ENCODE measurements at regions not wholly inside any gene's neighbourhood (a gene's known extent, or its start where the extent isn't known, plus 50 kb on each side); places are given as distances from the start of the nearest gene placed in this dataset.

GRCh38 chr9:89889865-89890264, 285.1 kb downstream of the GADD45G start:
- no peak for DNase-seq

DNA sequence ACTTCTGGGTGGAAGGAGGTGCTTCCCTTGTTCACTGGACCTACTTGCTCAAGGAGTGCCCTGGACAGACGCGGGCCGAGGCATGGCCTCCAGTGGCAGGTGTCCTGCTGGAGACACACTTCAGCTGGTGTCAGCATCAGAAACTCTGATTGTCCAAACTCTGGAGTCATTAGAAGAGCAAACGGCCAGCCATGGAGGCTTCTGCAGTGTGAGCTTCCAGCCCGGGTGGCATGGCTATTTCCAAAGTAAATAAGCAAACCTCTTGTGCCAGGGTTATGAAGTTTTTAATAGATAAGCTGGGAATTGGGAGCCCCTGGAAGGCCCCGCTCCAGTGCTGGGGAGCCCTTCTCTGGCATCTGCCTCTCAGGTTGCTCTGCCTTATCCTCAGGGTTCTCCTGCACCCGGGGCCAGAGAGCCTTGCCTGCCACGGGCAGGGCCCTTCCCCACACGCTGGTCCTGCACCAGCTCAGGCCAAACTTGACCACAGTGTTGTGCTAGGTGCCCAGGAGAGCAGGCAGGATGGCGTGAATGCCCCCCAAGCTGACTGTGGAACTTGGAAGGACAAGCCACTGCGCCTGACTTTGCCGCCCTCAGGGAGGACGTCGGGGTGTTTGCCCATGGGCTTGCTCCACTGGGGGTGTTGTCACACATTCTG, 285.6 kb downstream of the GADD45G start:
- DNase-seq, result no peak

DNA sequence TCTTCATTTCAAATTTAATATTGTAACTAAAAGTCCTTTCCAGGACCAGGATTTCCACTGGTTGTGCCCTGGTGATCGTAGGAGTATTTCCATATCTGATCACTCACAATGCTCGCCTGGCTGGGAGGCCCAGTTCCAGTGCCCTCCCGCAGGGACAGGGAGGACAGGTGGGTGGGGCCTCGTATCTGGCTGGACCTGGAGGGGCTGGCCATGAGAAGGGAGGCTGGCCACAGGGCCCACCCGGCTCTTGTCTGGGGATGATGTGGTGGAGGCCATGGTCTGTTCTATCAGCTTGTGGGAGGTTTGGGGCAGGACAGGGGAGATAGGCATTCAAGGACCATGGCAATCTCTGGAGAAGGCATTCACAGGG, 286.4 kb downstream of the GADD45G start:
- no peak for DNase-seq

DNA sequence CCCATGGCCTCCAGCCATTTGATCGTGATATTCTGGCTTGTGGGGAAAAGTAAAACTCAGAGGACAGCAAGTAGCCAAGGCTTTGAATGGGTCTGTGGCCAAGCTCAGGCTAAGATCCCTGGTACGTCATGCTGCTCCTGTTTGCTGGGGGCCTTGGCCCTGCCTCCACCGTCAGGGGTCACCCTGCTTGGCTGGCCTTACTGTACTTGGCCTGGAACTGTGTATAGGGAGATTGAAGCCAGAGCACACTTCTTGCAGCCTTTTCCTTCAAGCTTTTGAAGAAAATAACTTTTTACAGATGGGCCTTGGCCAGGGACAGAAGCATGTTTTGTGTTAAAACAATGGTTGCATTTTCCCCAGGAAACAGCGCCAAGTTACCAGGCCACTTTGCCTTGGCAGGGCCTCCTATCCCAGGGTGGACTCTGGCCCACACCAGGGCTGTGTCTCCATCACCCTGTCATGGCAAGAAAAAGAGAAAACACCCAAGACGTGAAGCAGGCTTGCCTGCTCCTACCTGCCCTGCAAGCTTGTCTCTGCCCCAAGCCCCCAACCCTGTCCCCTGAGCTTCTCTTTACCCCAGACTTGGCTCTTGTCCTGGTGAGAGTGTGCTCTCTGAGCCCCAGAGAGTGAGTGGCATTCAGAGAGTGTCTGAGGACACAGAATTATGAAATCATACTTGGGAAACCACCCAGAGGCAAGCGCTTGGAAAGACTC, 286.9 kb downstream of the GADD45G start:
- DNase-seq, result no peak

DNA sequence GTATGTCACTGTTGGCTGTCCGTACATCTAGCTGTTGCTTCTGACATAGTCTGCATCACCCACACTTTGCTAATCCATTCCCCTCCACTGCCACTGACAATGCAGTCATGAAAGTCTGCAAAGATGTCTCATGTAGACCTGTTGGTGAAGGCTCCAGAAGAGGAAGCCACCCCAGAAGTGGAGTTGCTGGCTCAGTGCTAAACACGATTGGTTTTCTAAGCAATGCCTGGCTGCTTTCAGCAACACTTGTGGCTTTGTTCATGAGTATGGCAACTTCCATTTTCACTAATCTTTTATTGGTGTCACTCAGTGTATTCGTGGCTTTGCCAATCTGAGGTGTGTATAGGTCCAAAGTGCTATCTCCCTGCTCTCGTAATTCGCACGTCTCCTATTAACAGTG, 288.1 kb downstream of the GADD45G start:
- no peak for DNase-seq

DNA sequence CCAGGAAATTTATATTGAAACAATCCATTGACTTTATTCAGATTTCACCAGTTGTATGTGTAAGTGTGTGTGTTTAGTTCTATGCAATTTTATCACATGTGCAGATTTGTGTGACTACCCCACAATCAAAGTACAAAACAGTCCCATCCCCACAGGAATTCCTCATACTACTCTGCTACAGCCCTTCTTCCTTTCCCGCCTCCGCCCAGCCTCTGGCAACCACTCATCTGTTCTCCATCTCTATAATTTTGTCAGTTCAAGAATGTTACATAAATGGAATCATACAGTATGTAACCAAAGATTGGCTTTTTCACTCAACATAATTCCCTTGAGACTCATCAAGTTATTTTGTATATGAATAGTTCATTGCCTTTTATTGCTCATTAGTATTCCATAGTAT, 289.1 kb downstream of the GADD45G start:
- no peak for DNase-seq

- DNase-seq, result no peak
These were observed 292.1 kb downstream of the GADD45G start for GRCh38 chr9:89896806-89897340.

DNA sequence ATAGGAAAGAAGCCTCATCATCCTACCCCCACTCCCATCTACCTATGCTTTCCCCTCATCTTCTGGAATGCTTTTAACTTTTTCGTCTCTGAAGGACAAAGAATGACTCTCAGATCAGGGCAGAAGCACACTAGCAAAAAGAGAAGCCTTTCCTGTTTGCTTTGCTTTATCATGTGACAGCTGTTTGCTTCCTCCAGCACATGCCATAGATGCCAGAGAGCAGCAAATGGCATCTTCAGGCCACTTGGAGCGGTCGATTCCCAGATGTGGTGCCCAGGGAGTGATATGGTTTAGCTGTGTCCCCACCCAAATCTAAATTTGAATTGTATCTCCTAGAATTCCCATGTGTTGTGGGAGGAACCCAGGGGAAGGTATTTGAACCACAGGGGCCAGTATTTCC, 294.8 kb downstream of the GADD45G start:
- no peak for DNase-seq

GRCh38 chr9:89901920-89902319, 297.1 kb downstream of the GADD45G start:
- DNase-seq, result no peak

DNA sequence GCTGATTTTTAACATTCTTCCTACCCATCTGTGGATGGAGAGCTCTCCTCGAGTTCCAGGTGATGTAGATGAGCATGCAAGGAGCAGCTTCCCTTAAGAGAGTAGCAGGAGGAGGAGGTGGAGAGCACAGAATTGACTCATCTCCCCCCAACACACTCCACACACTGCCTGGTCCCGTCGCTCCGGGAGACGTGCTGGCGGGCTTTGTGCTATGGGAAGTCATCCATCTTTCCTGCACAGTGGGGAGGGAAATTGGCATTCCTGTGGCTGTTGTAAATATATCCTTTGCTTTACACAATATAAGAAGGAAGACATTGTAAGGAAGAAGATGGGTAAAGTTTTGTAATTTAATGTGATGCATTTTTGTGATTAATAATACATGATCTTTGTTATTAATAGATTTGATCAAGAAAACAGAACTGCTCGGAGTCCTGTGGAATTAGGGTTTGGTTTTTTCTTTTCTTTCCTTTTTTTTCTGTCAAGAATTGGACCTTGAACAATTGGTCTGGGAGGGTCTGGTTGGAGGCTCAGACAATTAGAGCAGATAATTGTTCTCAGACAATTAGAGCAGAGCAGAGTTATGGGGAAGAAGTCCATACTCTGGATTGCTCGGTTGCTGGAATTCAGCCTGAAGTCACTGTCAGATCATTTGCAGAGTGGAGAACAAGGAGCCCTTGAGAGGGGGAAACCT, 297.8 kb downstream of the GADD45G start:
- DNase-seq, result no peak

GRCh38 chr9:89903141-89903475, 298.3 kb downstream of the GADD45G start:
- DNase-seq, result no peak

DNA sequence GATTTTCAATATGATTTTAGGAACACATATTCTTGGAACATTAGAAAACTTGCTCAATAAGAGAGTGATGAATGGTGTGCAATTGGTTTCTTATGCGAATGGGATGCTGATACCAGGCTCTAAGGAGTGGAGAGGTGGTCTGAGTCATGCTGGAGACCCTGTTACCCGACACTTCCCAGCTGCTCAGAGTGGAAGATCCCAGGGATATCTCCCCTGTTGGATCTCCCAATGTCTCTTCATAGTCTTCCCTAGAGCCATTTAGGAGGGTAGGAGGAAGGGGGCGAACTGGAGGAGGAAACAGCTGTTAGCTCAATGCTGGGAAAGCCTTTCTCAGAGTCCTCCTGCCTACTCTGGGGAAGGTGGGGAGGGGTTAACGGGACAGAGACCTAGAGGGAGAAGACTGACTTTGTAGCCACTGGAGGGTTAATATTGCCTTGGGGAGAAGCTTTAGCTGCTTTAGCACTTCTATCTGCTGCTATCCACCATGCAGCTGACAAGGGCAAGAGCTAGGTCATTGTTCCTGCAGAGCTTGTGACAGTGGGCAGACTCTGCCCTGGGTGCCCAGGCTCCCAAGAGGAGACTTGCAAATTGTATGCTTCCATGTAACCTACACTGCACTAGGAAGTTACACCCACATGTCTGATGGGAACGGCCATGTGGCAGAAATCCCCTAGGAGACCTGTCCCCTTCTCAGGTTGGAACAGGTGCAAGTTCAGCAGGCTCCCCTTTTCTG, 301.0 kb downstream of the GADD45G start:
- no peak for DNase-seq

DNA sequence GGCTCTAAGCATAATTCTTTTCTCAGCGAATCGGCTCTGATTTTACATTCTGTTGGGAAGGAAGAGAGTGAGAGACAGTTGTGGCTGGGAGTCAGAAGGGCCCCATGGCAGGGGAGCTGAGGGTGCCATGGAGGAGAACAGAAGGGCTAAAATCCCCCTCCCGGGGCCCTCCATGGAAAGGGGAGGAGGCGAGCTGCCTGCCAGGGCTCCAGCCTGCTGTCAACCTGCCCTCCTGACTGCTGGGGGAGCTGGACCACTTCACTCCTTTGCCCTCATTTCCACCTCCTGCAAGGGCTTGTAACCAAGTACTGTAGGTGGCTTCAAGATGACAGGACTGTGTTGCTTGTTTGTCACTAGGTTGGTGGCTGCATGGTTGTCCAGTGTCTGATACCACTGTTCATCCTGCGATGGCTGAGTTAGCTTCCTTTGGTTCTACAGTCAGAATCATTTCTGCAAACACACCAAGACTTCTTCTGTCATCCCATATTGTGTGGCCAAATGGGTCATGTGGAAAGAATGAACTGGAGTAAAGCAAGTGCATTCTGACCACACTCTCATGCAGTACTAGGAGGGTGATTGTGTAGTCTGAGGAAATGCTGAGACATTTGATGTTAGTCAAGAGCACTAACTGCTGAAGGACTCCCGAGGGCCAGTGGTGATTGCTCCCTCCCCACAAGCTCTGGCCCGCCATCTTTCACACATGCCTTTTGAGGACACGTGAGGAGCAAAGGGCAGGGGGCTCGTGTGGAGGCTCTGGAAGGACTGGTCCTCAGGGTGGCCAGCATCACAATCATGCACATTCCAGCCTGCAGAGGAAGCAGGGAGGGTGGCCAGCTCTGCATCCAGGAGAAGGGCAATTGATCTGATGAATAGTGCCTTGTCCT, 307.2 kb downstream of the GADD45G start:
- no peak for DNase-seq

GRCh38 chr9:89912605-89912953, 307.8 kb downstream of the GADD45G start:
- DNase-seq, result no peak

DNA sequence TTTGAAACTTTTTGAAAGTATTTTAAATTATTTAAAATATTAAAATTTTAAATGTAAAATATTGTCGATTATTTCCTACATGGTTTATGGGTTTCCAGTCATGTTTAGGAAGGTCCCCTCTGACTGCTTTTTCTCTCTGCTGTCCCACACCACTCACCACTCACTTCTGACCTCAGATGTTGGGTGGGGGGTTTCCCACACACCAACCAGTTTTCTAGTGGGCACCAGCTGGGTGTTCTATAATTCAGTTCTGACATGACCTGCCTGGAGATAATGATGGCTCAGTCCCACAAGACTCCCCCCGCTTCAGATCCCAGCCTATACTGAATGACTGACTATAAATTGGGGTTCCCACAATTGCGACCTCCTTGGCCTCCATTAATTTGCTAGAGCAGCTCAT, 310.4 kb downstream of the GADD45G start:
- DNase-seq, result no peak

DNA sequence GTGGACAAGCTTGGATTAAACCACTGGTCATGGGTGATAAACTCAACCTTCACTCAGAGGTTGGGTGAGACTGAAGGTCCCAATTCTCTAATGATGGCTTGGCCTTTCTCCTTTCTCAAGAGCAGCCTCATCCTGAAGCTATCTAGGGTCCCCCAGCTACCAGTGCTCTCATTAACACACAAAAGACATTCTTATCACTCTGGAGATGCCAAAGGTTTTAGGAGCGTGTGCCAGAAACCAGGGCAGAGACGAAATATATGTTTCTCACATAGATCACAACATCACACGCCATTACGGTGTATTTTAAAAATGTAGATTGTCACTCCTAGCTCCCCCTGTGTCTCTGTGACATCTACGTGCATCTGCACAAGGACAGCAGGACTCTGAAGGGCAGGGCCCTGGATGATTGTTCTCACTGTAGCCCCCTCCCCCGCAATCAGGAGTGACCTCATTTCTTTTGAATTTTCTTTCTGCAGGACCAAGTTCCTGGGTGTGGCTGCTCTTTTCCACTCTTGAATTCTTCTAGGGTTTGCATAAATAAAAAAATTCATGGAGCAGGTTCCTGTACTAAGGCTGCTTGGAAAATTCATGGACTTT, 311.3 kb downstream of the GADD45G start:
- DNase-seq, result no peak

DNA sequence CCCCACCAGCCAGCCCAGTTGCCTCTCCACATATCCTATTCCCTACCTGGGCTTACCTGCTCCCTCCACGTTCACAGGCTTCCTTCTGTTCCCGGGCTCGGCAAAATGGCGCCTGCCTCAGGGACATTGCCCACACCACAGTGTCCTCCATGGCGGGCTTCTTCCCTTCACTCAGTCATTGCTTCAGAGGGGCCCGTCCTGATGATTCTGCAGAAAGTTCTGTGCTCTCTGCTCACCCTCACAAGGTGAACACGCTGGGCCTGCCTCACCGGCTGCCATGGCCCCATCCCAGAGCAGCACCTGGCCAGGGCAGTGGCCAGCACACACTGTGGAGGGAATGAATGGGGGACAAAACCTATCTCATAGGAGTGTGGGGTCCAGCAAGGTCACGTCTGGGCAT, 313.0 kb downstream of the GADD45G start:
- no peak for DNase-seq

- DNase-seq, result no peak
These were observed 314.4 kb downstream of the GADD45G start for GRCh38 chr9:89919171-89919681.

DNA sequence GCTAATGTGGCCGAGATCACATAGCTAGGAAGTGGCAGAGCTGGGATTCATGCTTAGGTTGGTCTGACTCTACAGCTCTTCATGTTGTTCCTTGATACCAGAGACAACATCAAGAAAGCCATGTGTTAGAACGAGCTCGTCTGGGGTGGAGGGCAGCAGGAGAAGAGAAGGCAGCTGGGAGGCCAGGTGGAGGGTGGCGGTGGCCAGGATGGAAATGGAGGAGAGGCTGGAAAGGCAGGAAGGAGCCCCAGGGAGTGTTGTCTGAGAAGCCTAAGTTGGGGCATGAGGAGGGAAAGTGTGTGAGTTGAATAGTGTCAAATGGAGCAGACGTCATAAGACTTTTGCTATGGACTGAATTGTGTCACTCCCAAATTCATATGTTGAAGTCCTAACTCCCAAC, 315.3 kb downstream of the GADD45G start:
- no peak for DNase-seq

- no peak for DNase-seq
These were observed 316.1 kb downstream of the GADD45G start for GRCh38 chr9:89920951-89921350.

GRCh38 chr9:89922099-89922498, 317.3 kb downstream of the GADD45G start:
- DNase-seq, result no peak

DNA sequence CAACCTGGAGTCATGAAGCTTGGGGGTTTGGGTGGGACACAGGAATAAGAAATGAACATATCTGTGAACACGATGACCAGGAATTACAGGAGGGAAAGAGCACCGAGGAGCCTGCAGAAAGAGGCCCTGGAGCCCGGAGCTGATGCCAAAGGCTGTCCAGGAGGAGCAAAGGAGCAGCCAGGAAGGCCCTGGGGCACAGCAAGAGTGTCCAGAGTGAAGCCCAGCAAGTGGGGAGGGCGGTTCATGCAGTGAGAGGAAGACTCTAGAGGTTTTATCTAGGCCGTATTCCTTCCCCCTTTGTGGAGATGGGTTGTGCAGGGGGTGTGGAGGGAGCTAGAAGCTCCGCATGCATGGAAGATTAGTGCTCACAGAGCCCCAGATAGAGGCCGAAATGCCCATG, 318.4 kb downstream of the GADD45G start:
- no peak for DNase-seq
